Fibroblast of lung (primary cell): ENCODE measurements at regions not wholly inside any gene's neighbourhood (a gene's known extent, or its start where the extent isn't known, plus 50 kb on each side); places are given as distances from the start of the nearest gene placed in this dataset.
A peak's percentile ranks its signal among the peaks of the same experiment; 100 is the strongest.

Source experiments
- DNase-seq, 2 donors: peaks; one replicate each; pipeline versions ENCODE4 v3.0.0 to v3.0.0-alpha.2; 2010; ENCODE audit warnings: low read depth in 2 of 2
- H2AFZ ChIP-seq: 2 replicates; pipeline ENCODE4 v1.5.1; 2012; ENCODE audit warnings: low read length, control low read depth, inconsistent platforms
- H3K27ac ChIP-seq: 2 replicates; pipeline ENCODE4 v1.5.1; 2011; ENCODE audit warnings: low read length, control low read depth; ENCODE audit not compliant: insufficient read depth
- H3K27me3 ChIP-seq: 2 replicates; pipeline ENCODE4 v1.5.1; 2011; ENCODE audit warnings: mild to moderate bottlenecking, low read length; ENCODE audit not compliant: control insufficient read depth, insufficient read depth
- H3K36me3 ChIP-seq: 2 replicates; pipeline ENCODE4 v1.5.1; 2011; ENCODE audit warnings: low read length; ENCODE audit not compliant: control insufficient read depth, insufficient read depth
- H3K4me1 ChIP-seq: 2 replicates; pipeline ENCODE4 v1.5.1; 2011; ENCODE audit warnings: low read length; ENCODE audit not compliant: control insufficient read depth, insufficient read depth; ENCODE audit errors: extremely low read depth
- H3K4me2 ChIP-seq: 2 replicates; pipeline ENCODE4 v1.5.1; 2011; ENCODE audit warnings: low read length, control low read depth; ENCODE audit not compliant: insufficient read depth; ENCODE audit errors: extremely low read depth
- H3K4me3 ChIP-seq, 4 experiments: fragments of 200-600 bp in 1 of 4; sonication (generic) in 1 of 4; replicated peaks in 1 of 4; 2 replicates each; pipeline ENCODE4 v1.5.1; 2011 to 2016; ENCODE audit warnings: low read length in 4 of 4, low read depth in 3 of 4, mild to moderate bottlenecking in 3 of 4, control low read depth in 2 of 4, inconsistent platforms in 1 of 4, mixed read lengths in 1 of 4; ENCODE audit not compliant: insufficient read depth in 1 of 4; ENCODE audit errors: control extremely low read depth in 1 of 4
- H3K79me2 ChIP-seq: 2 replicates; pipeline ENCODE4 v1.5.1; 2012; ENCODE audit warnings: mild to moderate bottlenecking, low read length, inconsistent platforms; ENCODE audit not compliant: control insufficient read depth, insufficient read depth
- H3K9ac ChIP-seq: 2 replicates; pipeline ENCODE4 v1.5.1; 2011; ENCODE audit warnings: mild to moderate bottlenecking, low read length, control low read depth; ENCODE audit not compliant: insufficient read depth
- H3K9me3 ChIP-seq: 2 replicates; pipeline ENCODE4 v1.5.1; 2012; ENCODE audit warnings: low read depth, low read length; ENCODE audit not compliant: control insufficient read depth, insufficient read depth
- H4K20me1 ChIP-seq: 2 replicates; pipeline ENCODE4 v1.5.1; 2011; ENCODE audit warnings: low read length; ENCODE audit not compliant: control insufficient read depth, insufficient read depth; ENCODE audit errors: extremely low read depth
- EZH2 ChIP-seq: IDR thresholded peaks from 2 replicates; pipeline ENCODE4 v1.5.1; 2012; ENCODE audit warnings: low read length, control low read depth, mild to moderate bottlenecking; ENCODE audit errors: missing control alignments
- TF ChIP-seq, protein P1 (sequence below), 2 donors: IDR thresholded peaks in 1 of 2; conservative IDR thresholded peaks in 1 of 2; 1 replicate in 1 of 2; 2 replicates in 1 of 2; pipeline ENCODE4 v1.5.1; 2011 to 2012; ENCODE audit warnings: low read length in 2 of 2, control low read depth in 1 of 2, inconsistent platforms in 1 of 2, low read depth in 1 of 2, mild to moderate bottlenecking in 1 of 2

DNA sequence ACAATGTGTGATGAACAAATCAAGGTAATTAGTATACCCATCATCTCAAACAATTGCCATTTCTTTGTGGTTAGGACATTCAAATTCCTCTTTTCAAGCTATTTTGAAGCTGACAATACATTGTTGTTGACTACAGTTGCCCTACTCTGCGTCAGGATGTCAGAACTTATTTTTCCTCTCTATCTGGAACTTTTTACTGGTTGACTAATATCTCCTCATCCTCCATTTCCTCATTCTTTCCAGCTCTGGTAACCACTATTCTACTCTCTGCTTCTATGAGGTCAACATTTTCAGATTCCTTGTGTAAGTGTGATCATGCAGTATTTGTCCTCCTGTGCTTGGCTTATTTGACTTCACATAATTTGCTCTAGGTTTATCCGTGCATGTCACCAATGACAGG lies 240.5 kb upstream of the HS3ST1 start:
- no peaks in the 10 kb centered on the region for H3K79me2 ChIP-seq
- TF ChIP-seq, protein P1, sequence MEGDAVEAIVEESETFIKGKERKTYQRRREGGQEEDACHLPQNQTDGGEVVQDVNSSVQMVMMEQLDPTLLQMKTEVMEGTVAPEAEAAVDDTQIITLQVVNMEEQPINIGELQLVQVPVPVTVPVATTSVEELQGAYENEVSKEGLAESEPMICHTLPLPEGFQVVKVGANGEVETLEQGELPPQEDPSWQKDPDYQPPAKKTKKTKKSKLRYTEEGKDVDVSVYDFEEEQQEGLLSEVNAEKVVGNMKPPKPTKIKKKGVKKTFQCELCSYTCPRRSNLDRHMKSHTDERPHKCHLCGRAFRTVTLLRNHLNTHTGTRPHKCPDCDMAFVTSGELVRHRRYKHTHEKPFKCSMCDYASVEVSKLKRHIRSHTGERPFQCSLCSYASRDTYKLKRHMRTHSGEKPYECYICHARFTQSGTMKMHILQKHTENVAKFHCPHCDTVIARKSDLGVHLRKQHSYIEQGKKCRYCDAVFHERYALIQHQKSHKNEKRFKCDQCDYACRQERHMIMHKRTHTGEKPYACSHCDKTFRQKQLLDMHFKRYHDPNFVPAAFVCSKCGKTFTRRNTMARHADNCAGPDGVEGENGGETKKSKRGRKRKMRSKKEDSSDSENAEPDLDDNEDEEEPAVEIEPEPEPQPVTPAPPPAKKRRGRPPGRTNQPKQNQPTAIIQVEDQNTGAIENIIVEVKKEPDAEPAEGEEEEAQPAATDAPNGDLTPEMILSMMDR (conservative IDR thresholded peaks at IDR 0.05 in 1 of 2, IDR thresholded peaks at IDR 0.05 in 1 of 2; ENCODE audit: low read depth in 1 of 2, low read length in 2 of 2) = no peak
- TF ChIP-seq EZH2 = no peak
- H4K20me1 ChIP-seq = no peaks in the 10 kb centered on the region
- no peak overlapping the region for H2AFZ ChIP-seq
- H3K9ac ChIP-seq = no peak overlapping the region
- no peak overlapping the region for H3K4me3 ChIP-seq
- H3K4me1 ChIP-seq = no peaks in the 10 kb centered on the region
- no peak overlapping the region for H3K4me2 ChIP-seq
- no peaks in the 10 kb centered on the region for H3K27me3 ChIP-seq
- H3K36me3 ChIP-seq = no peaks in the 10 kb centered on the region
- H3K9me3 ChIP-seq = no peaks in the 10 kb centered on the region
- peak in 1 of 2 donors; percentile 29 for DNase-seq
- no peak overlapping the region for H3K27ac ChIP-seq

GRCh38 chr4:11663114-11663513 lies 234.4 kb upstream of the HS3ST1 start:
- no peaks in the 10 kb centered on the region for H4K20me1 ChIP-seq
- no peak overlapping the region for H3K4me3 ChIP-seq
- no peak overlapping the region for H3K27ac ChIP-seq
- no peaks in the 10 kb centered on the region for H3K36me3 ChIP-seq
- H3K4me2 ChIP-seq = no peak overlapping the region
- no peak for TF ChIP-seq EZH2
- TF ChIP-seq, protein P1 (conservative IDR thresholded peaks at IDR 0.05 in 1 of 2, IDR thresholded peaks at IDR 0.05 in 1 of 2; ENCODE audit: low read depth in 1 of 2, low read length in 2 of 2) = no peak
- H2AFZ ChIP-seq = no peak overlapping the region
- no peaks in the 10 kb centered on the region for H3K79me2 ChIP-seq
- no peaks in the 10 kb centered on the region for H3K9me3 ChIP-seq
- DNase-seq = peak in 1 of 2 donors; percentile 11
- H3K9ac ChIP-seq = no peak overlapping the region
- H3K4me1 ChIP-seq = no peaks in the 10 kb centered on the region
- no peaks in the 10 kb centered on the region for H3K27me3 ChIP-seq

DNA sequence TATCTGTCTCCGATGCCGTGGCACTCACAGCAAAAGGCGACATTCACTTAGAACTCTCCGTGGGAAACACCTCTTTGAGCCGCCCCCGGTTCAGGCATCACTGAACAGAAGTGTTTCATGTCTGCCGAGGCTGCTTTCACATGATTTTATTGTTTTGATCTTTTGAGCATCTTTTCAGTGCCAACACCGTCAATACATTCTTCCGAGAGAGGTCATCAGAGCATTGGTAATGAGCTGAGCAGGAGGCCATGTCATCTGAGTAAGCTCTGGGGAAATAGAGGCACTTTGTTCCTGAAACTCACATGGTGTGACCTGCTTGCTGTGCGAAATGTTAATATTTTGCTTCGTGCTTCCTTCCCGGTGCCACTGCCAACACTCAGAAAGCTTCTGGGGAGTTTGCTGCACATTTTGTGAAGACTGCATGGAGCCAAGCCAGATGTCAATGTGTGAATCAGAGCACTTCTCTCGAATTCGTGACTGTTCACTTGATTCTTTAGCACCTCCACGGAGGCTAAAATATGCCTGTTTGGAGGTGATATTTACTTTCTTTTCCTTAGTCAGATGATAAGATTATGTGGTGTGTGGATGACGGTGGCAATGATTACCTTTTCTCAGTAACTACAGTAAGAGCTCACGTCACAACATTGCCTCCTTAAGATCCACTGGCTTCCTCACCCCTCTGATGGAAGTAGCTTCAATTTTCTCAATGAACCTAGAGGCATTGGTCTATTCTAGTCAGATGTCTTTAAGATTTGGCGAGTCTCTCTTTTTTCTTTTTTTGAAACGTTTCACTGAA lies 222.3 kb upstream of the HS3ST1 start:
- DNase-seq = peak; percentile 58 to 66
- H3K27me3 ChIP-seq = no peaks in the 10 kb centered on the region
- TF ChIP-seq, protein P1 (conservative IDR thresholded peaks at IDR 0.05 in 1 of 2, IDR thresholded peaks at IDR 0.05 in 1 of 2; ENCODE audit: low read depth in 1 of 2, low read length in 2 of 2) = no peak
- no peak for TF ChIP-seq EZH2
- H3K79me2 ChIP-seq = no peaks in the 10 kb centered on the region
- peak overlapping the region in 1 of 4 experiments; percentile 45 for H3K4me3 ChIP-seq
- H3K36me3 ChIP-seq = no peaks in the 10 kb centered on the region
- H3K27ac ChIP-seq = no peak overlapping the region
- no peaks in the 10 kb centered on the region for H3K4me1 ChIP-seq
- no peak overlapping the region for H3K9ac ChIP-seq
- H4K20me1 ChIP-seq = no peaks in the 10 kb centered on the region
- peak overlapping the region; percentile 34 for H3K4me2 ChIP-seq
- peak overlapping the region; percentile 3 for H2AFZ ChIP-seq
- H3K9me3 ChIP-seq = no peaks in the 10 kb centered on the region
